Endothelial cell of umbilical vein (primary cell): ENCODE measurements at regions not wholly inside any gene's neighbourhood (a gene's known extent, or its start where the extent isn't known, plus 50 kb on each side); places are given as distances from the start of the nearest gene placed in this dataset.

Experiments used
- BruUV-seq: library from RNA; stranded (reverse); fragments of 400-500 nt; replicated peaks from 2 replicates; lab custom pipeline; 2021; lab: Mats Ljungman, UMichigan
- CTCF ChIA-PET: fragments of 300-600, 350-600 bp; sonication (Branson Sonifier 250); formaldehyde crosslinking; loops from one replicate; lab custom pipeline; 2021; ENCODE audit warnings: antibody characterized with exemption, inconsistent platforms; lab: Charles Lee
- POLR2A ChIA-PET: fragments of 300-600, 350-600 bp; sonication (Branson Sonifier 250); formaldehyde crosslinking; loops from one replicate; lab custom pipeline; 2021; ENCODE audit warnings: antibody characterized with exemption, inconsistent platforms; lab: Charles Lee
- DNase-seq: peaks from one replicate; pipeline ENCODE4 v3.0.0-alpha.2; 2011; ENCODE audit warnings: low read depth, low spot score
- FAIRE-seq: peaks from 2 replicates; lab custom pipeline; 2011; peaks lifted over from hg19 to GRCh38; lab: Jason Lieb, UNC
- H2AFZ ChIP-seq: 2 replicates; pipeline ENCODE4 v1.6.0; 2012; ENCODE audit warnings: low read depth, low read length, control low read depth, inconsistent platforms
- H3K27ac ChIP-seq: 2 replicates; pipeline ENCODE4 v1.5.1; 2011; ENCODE audit warnings: low read depth, mild to moderate bottlenecking, control low read depth, low read length, moderate library complexity; ENCODE audit not compliant: insufficient read depth
- H3K27me3 ChIP-seq, 2 experiments: 2 replicates each; pipeline versions ENCODE4 v1.6.0 to v1.6.1; 2011; ENCODE audit warnings: low read length in 2 of 2, mixed read lengths in 1 of 2; ENCODE audit not compliant: control insufficient read depth in 2 of 2, insufficient read depth in 2 of 2
- H3K36me3 ChIP-seq, 2 experiments: 2 replicates in 1 of 2; 3 replicates in 1 of 2; pipeline ENCODE4 v1.5.1; 2011; ENCODE audit warnings: low read length in 2 of 2, mild to moderate bottlenecking in 1 of 2, moderate library complexity in 1 of 2; ENCODE audit not compliant: control insufficient read depth in 2 of 2, insufficient read depth in 2 of 2; ENCODE audit errors: extremely low read depth in 1 of 2
- H3K4me1 ChIP-seq: 3 replicates; pipeline ENCODE4 v1.5.1; 2011; ENCODE audit warnings: mild to moderate bottlenecking, low read length; ENCODE audit not compliant: control insufficient read depth, insufficient read depth; ENCODE audit errors: extremely low read depth
- H3K4me2 ChIP-seq: 2 replicates; pipeline ENCODE4 v1.6.1; 2011; ENCODE audit warnings: low read length, control low read depth, mixed read lengths; ENCODE audit not compliant: insufficient read depth
- H3K4me3 ChIP-seq, 3 experiments: fragments of 200-600 bp in 1 of 3; sonication (generic), shearing (Covaris generic) in 1 of 3; replicated peaks in 1 of 3; 2 replicates each; pipeline ENCODE4 v1.5.1; 2011 to 2016; ENCODE audit warnings: control low read depth in 3 of 3, low read length in 3 of 3, mild to moderate bottlenecking in 2 of 3, inconsistent platforms in 1 of 3, low read depth in 1 of 3, moderate library complexity in 1 of 3; ENCODE audit not compliant: insufficient read depth in 1 of 3
- H3K79me2 ChIP-seq: 2 replicates; pipeline ENCODE4 v1.6.0; 2012; ENCODE audit warnings: low read length, inconsistent platforms; ENCODE audit not compliant: control insufficient read depth, insufficient read depth
- H3K9ac ChIP-seq: replicated peaks from 2 replicates; pipeline ENCODE3; 2011; ENCODE audit warnings: low read length, control low read depth; ENCODE audit not compliant: insufficient read depth; ENCODE audit errors: extremely low read depth
- H3K9me1 ChIP-seq: replicated peaks from 3 replicates; pipeline ENCODE4 v1.6.0; 2011; ENCODE audit warnings: mild to moderate bottlenecking, low read length; ENCODE audit not compliant: control insufficient read depth, insufficient read depth; ENCODE audit errors: extremely low read depth
- H3K9me3 ChIP-seq: replicated peaks from 2 replicates; pipeline ENCODE4 v1.5.1; 2012; ENCODE audit warnings: low read length, inconsistent platforms; ENCODE audit not compliant: control insufficient read depth, insufficient read depth
- H4K20me1 ChIP-seq: replicated peaks from 2 replicates; pipeline ENCODE3; 2011; ENCODE audit warnings: mild to moderate bottlenecking, low read length; ENCODE audit not compliant: control insufficient read depth, insufficient read depth; ENCODE audit errors: extremely low read depth
- EZH2 ChIP-seq: IDR thresholded peaks from 2 replicates; pipeline ENCODE4 v1.6.1; 2012; ENCODE audit warnings: borderline replicate concordance, low read depth, mild to moderate bottlenecking, moderate library complexity, low read length, inconsistent platforms; ENCODE audit not compliant: severe bottlenecking
- FOS ChIP-seq: IDR thresholded peaks from 2 replicates; pipeline ENCODE4 v1.6.1; 2011; ENCODE audit warnings: mild to moderate bottlenecking, low read length, moderate library complexity, borderline replicate concordance; ENCODE audit not compliant: insufficient read depth
- GATA2 ChIP-seq: IDR thresholded peaks from 2 replicates; pipeline ENCODE4 v1.7.0; 2011; ENCODE audit warnings: low read depth, mild to moderate bottlenecking, moderate library complexity, mixed read lengths, low read length; ENCODE audit not compliant: insufficient read length, insufficient read depth
- JUN ChIP-seq: IDR thresholded peaks from 2 replicates; pipeline ENCODE4 v1.6.1; 2011; ENCODE audit warnings: borderline replicate concordance, low read depth; ENCODE audit not compliant: insufficient read length, insufficient read depth
- MYC ChIP-seq: IDR thresholded peaks from one replicate; pipeline ENCODE4 v1.6.1; 2011; ENCODE audit warnings: mild to moderate bottlenecking, low read depth, low read length
- POLR2A ChIP-seq: IDR thresholded peaks from 2 replicates; pipeline ENCODE4 v1.6.1; 2012; ENCODE audit warnings: low read depth, mild to moderate bottlenecking, control low read depth, low read length
- POLR2AphosphoS5 ChIP-seq: IDR thresholded peaks from 2 replicates; pipeline ENCODE4 v1.6.1; 2012; ENCODE audit warnings: low read depth, mild to moderate bottlenecking, control low read depth, low read length, moderate library complexity; ENCODE audit not compliant: insufficient read depth
- dilution Hi-C: fragments of 300-500 bp; cut with MboI; formaldehyde crosslinking; loops from one replicate; pipeline ENCODE4 v1.15.0; 2019; ENCODE audit warnings: low sequenced_read_pairs; ENCODE audit not compliant: extremely low pct_ligation_motif_present
- intact Hi-C: fragments of 100-400 bp; cut with micrococcal nuclease; formaldehyde crosslinking; loops from one replicate; pipeline ENCODE4 v1.10.0; 2022
- TF ChIP-seq, protein P1 (sequence below): IDR thresholded peaks from 2 replicates; pipeline ENCODE4 v1.6.1; 2011; ENCODE audit not compliant: insufficient read depth, insufficient read length
- TF ChIP-seq, protein P2 (sequence below), 2 donors: IDR thresholded peaks; 1 replicate in 1 of 2; 2 replicates in 1 of 2; pipeline ENCODE4 v1.5.1; 2011; ENCODE audit warnings: low read length in 2 of 2, mild to moderate bottlenecking in 2 of 2, moderate library complexity in 2 of 2, control low read depth in 1 of 2, inconsistent platforms in 1 of 2, low read depth in 1 of 2; ENCODE audit not compliant: insufficient read depth in 1 of 2; ENCODE audit errors: extremely low read depth in 1 of 2

DNA sequence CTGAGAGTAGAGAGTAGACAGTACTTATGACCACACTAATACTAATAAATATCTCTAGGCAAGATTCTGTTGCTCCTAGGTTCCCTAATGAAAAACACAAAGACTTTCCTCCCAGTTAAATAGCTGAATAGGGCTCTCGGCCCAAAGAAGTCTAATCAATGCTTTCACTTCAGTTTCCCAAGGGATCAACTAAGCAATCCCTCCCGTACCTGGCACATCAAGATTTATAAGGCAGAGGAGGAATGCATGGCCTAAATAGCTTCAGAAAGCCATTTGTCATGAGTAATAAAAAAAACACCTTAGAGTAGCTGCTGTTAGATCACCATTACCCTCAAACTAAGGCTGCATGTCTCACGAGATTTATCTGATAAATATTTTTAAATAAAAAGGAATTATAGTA, 56.8 kb upstream of the EXOC1L start:
- Histone ChIP-seq H3K4me1 (peaks cover 3% of the 10 kb centered on the region), H3K9me3 (no peaks in the 10 kb centered on the region), H3K36me3 (no peaks in the 10 kb centered on the region), H3K27ac (no peak overlapping the region), H3K4me2 (no peak overlapping the region), H3K79me2 (no peaks in the 10 kb centered on the region), H3K27me3 (no peaks in the 10 kb centered on the region), H2AFZ (no peak overlapping the region), H4K20me1 (no peaks in the 10 kb centered on the region), H3K9ac (no peak overlapping the region), H3K4me3 (no peak overlapping the region), H3K9me1 (no peaks in the 10 kb centered on the region)
- BruUV-seq, result no TSS peak
- FAIRE-seq (no peak), DNase-seq (no peak)
- dilution Hi-C loops (no loop called here), intact Hi-C loops (no loop called here)
- ChIA-PET POLR2A (no interaction called here), CTCF (no interaction called here)
- TF ChIP-seq FOS, result no peak
- no peak for TF ChIP-seq POLR2A
- TF ChIP-seq MYC, result no peak
- no peak for TF ChIP-seq JUN
- no peak for TF ChIP-seq EZH2
- no peak for TF ChIP-seq POLR2AphosphoS5
- TF ChIP-seq, protein P1, sequence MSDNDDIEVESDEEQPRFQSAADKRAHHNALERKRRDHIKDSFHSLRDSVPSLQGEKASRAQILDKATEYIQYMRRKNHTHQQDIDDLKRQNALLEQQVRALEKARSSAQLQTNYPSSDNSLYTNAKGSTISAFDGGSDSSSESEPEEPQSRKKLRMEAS, result no peak
- no peak for TF ChIP-seq GATA2
- TF ChIP-seq, protein P2, sequence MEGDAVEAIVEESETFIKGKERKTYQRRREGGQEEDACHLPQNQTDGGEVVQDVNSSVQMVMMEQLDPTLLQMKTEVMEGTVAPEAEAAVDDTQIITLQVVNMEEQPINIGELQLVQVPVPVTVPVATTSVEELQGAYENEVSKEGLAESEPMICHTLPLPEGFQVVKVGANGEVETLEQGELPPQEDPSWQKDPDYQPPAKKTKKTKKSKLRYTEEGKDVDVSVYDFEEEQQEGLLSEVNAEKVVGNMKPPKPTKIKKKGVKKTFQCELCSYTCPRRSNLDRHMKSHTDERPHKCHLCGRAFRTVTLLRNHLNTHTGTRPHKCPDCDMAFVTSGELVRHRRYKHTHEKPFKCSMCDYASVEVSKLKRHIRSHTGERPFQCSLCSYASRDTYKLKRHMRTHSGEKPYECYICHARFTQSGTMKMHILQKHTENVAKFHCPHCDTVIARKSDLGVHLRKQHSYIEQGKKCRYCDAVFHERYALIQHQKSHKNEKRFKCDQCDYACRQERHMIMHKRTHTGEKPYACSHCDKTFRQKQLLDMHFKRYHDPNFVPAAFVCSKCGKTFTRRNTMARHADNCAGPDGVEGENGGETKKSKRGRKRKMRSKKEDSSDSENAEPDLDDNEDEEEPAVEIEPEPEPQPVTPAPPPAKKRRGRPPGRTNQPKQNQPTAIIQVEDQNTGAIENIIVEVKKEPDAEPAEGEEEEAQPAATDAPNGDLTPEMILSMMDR (IDR thresholded peaks at IDR 0.05; ENCODE audit: extremely low read depth in 1 of 2, insufficient read depth in 1 of 2, low read depth in 1 of 2, low read length in 2 of 2), result no peak
